DOHH2 (cell line): ENCODE measurements at regions not wholly inside any gene's neighbourhood (a gene's known extent, or its start where the extent isn't known, plus 50 kb on each side); places are given as distances from the start of the nearest gene placed in this dataset.

Experiments
- H3F3A ChIP-seq: fragments of 200-600 bp; sonication (generic), shearing (Covaris generic); 2 replicates; pipeline ENCODE4 v1.6.0; 2016; ENCODE audit warnings: antibody characterized with exemption, mild to moderate bottlenecking; ENCODE audit not compliant: control insufficient read depth, insufficient read depth
- H3K27ac ChIP-seq: fragments of 200-600 bp; sonication (generic); 2 replicates; pipeline ENCODE4 v1.5.1; 2014; ENCODE audit warnings: low read depth, mild to moderate bottlenecking, low read length, moderate library complexity
- H3K27me3 ChIP-seq: fragments of 200-600 bp; sonication (generic); 2 replicates; pipeline ENCODE4 v1.6.1; 2014; ENCODE audit warnings: mild to moderate bottlenecking, low read length, mixed read lengths; ENCODE audit not compliant: control insufficient read depth
- H3K36me3 ChIP-seq: fragments of 200-600 bp; sonication (generic); 2 replicates; pipeline ENCODE4 v1.6.1; 2014; ENCODE audit warnings: mild to moderate bottlenecking, low read length, moderate library complexity, mixed read lengths; ENCODE audit not compliant: control insufficient read depth
- H3K4me1 ChIP-seq: fragments of 200-600 bp; sonication (generic); 2 replicates; pipeline ENCODE4 v1.6.1; 2014; ENCODE audit warnings: mild to moderate bottlenecking, low read length, mixed read lengths; ENCODE audit not compliant: control insufficient read depth
- H3K4me2 ChIP-seq: fragments of 200-600 bp; sonication (generic); 2 replicates; pipeline ENCODE4 v1.6.0; 2014; ENCODE audit warnings: mild to moderate bottlenecking, low read length, moderate library complexity
- H3K4me3 ChIP-seq: fragments of 200-600 bp; sonication (generic); 2 replicates; pipeline ENCODE4 v1.5.1; 2014; ENCODE audit warnings: mild to moderate bottlenecking, low read length, mixed read lengths
- H3K79me2 ChIP-seq: fragments of 200-600 bp; sonication (generic); 2 replicates; pipeline ENCODE4 v1.6.1; 2014; ENCODE audit warnings: mild to moderate bottlenecking, low read length, mixed read lengths; ENCODE audit not compliant: control insufficient read depth
- H3K9me2 ChIP-seq: fragments of 200-600 bp; sonication (generic); replicated peaks from 2 replicates; pipeline ENCODE4 v1.6.1; 2014; ENCODE audit warnings: mild to moderate bottlenecking, low read length, mixed read lengths; ENCODE audit not compliant: control insufficient read depth
- H3K9me3 ChIP-seq: fragments of 200-600 bp; sonication (generic); 2 replicates; pipeline ENCODE4 v1.6.1; 2014; ENCODE audit warnings: antibody characterized with exemption, low read length, mixed read lengths; ENCODE audit not compliant: control insufficient read depth, insufficient read depth
- H4K20me1 ChIP-seq: fragments of 200-600 bp; sonication (generic); 2 replicates; pipeline ENCODE4 v1.6.0; 2014; ENCODE audit warnings: low read depth, mild to moderate bottlenecking, antibody characterized with exemption, low read length, moderate library complexity; ENCODE audit not compliant: control insufficient read depth, insufficient read depth
- EZH2phosphoT487 ChIP-seq: fragments of 200-600 bp; sonication (generic); IDR thresholded peaks from 2 replicates; pipeline ENCODE4 v1.6.1; 2017; ENCODE audit warnings: borderline replicate concordance, mild to moderate bottlenecking, antibody characterized with exemption, low read length, moderate library complexity, mixed read lengths
- TF ChIP-seq, protein P1 (sequence below): fragments of 200-600 bp; sonication (generic); IDR thresholded peaks from one replicate; pipeline ENCODE4 v1.5.1; 2014; ENCODE audit warnings: antibody characterized with exemption, mild to moderate bottlenecking, low read depth, low read length; ENCODE audit not compliant: poor library complexity, severe bottlenecking

DNA sequence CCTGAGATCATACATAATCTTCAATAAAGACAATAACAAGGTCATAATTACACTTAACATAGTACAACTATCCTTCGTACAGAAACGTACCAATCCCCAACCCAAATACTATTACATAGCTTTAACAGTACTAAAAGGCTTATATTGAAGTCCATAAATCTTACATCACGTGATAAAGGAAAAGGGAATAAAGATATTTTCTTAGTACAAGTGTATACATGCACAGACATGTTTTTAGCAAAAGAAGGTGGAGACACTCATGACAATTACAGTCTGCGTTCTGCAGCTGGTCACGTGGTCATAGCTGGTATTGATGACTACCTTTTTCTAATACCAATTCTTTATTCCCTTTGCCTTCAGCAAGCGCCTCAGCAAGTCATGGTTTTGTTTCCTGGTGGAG, 464.5 kb upstream of the SLITRK5 start:
- Histone ChIP-seq H3K4me1 (no peaks in the 10 kb centered on the region), H3K9me2 (no peaks in the 10 kb centered on the region), H3F3A (no peaks in the 10 kb centered on the region), H3K27me3 (no peaks in the 10 kb centered on the region), H3K4me2 (no peak overlapping the region), H3K79me2 (no peaks in the 10 kb centered on the region), H3K27ac (no peak overlapping the region), H3K4me3 (no peak overlapping the region), H3K36me3 (no peaks in the 10 kb centered on the region), H4K20me1 (no peaks in the 10 kb centered on the region), H3K9me3 (no peaks in the 10 kb centered on the region)
- TF ChIP-seq, protein P1, sequence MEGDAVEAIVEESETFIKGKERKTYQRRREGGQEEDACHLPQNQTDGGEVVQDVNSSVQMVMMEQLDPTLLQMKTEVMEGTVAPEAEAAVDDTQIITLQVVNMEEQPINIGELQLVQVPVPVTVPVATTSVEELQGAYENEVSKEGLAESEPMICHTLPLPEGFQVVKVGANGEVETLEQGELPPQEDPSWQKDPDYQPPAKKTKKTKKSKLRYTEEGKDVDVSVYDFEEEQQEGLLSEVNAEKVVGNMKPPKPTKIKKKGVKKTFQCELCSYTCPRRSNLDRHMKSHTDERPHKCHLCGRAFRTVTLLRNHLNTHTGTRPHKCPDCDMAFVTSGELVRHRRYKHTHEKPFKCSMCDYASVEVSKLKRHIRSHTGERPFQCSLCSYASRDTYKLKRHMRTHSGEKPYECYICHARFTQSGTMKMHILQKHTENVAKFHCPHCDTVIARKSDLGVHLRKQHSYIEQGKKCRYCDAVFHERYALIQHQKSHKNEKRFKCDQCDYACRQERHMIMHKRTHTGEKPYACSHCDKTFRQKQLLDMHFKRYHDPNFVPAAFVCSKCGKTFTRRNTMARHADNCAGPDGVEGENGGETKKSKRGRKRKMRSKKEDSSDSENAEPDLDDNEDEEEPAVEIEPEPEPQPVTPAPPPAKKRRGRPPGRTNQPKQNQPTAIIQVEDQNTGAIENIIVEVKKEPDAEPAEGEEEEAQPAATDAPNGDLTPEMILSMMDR = no peak
- TF ChIP-seq EZH2phosphoT487 = no peak

- H3K9me2 ChIP-seq = no peaks in the 10 kb centered on the region
- no peaks in the 10 kb centered on the region for H3K36me3 ChIP-seq
- no peaks in the 10 kb centered on the region for H3K27me3 ChIP-seq
- no peaks in the 10 kb centered on the region for H3K9me3 ChIP-seq
- H3K4me1 ChIP-seq = no peaks in the 10 kb centered on the region
- no peak overlapping the region for H3K4me2 ChIP-seq
- TF ChIP-seq EZH2phosphoT487 = no peak
- TF ChIP-seq, protein P1 = no peak
- H4K20me1 ChIP-seq = no peaks in the 10 kb centered on the region
- no peak overlapping the region for H3K27ac ChIP-seq
- no peak overlapping the region for H3K4me3 ChIP-seq
- no peaks in the 10 kb centered on the region for H3F3A ChIP-seq
- no peaks in the 10 kb centered on the region for H3K79me2 ChIP-seq
These were observed 463.7 kb upstream of the SLITRK5 start for GRCh38 chr13:87207280-87208003.

GRCh38 chr13:87208636-87209035, 462.5 kb upstream of the SLITRK5 start:
- no peaks in the 10 kb centered on the region for H3K36me3 ChIP-seq
- no peaks in the 10 kb centered on the region for H3K79me2 ChIP-seq
- no peaks in the 10 kb centered on the region for H3K27me3 ChIP-seq
- H4K20me1 ChIP-seq = no peaks in the 10 kb centered on the region
- no peaks in the 10 kb centered on the region for H3K4me1 ChIP-seq
- no peak overlapping the region for H3K4me2 ChIP-seq
- H3F3A ChIP-seq = no peaks in the 10 kb centered on the region
- no peak overlapping the region for H3K27ac ChIP-seq
- H3K9me3 ChIP-seq = no peaks in the 10 kb centered on the region
- no peaks in the 10 kb centered on the region for H3K9me2 ChIP-seq
- H3K4me3 ChIP-seq = no peak overlapping the region
- TF ChIP-seq, protein P1 = no peak
- no peak for TF ChIP-seq EZH2phosphoT487
